ENCODE measurements at regions not wholly inside any gene's neighbourhood (a gene's known extent, or its start where the extent isn't known, plus 50 kb on each side); places are given as distances from the start of the nearest gene placed in this dataset.

GRCh38 chr9:25282946-25283345 is 395.3 kb downstream of the TUSC1 start:
- no peak for DNase-seq
- H3K27me3 ChIP-seq (ENCODE audit: control insufficient read depth, insufficient read depth, low read length): no peaks in the 10 kb centered on the region

GRCh38 chr9:25261445-25261844 is 416.8 kb downstream of the TUSC1 start:
- H3K27me3 ChIP-seq (ENCODE audit: control insufficient read depth, insufficient read depth, low read length): no peaks in the 10 kb centered on the region
- no peak overlapping the region for H3K4me3 ChIP-seq (ENCODE audit: insufficient read depth, low read depth, low read length)
- DNase-seq: no peak
- H3K36me3 ChIP-seq (replicated peaks; ENCODE audit: control insufficient read depth, insufficient read depth, low read length): no peaks in the 10 kb centered on the region

More at GRCh38 chr9:25282946-25283345, 395.3 kb downstream of the TUSC1 start:
- Histone ChIP-seq H3K36me3 (replicated peaks; ENCODE audit: control insufficient read depth, insufficient read depth, low read length) (no peaks in the 10 kb centered on the region), H3K4me3 (ENCODE audit: insufficient read depth, low read depth, low read length) (no peak overlapping the region)

GRCh38 chr9:25260046-25260445 is 418.2 kb downstream of the TUSC1 start:
- Histone ChIP-seq H3K27me3 (ENCODE audit: control insufficient read depth, insufficient read depth, low read length) (no peaks in the 10 kb centered on the region), H3K36me3 (replicated peaks; ENCODE audit: control insufficient read depth, insufficient read depth, low read length) (no peaks in the 10 kb centered on the region), H3K4me3 (ENCODE audit: insufficient read depth, low read depth, low read length) (no peak overlapping the region)
- no peak for DNase-seq

GRCh38 chr9:25255216-25255615 is 423.0 kb downstream of the TUSC1 start:
- no peak for DNase-seq
- H3K27me3 ChIP-seq (ENCODE audit: control insufficient read depth, insufficient read depth, low read length): no peaks in the 10 kb centered on the region
- H3K4me3 ChIP-seq (ENCODE audit: insufficient read depth, low read depth, low read length): no peak overlapping the region
- no peaks in the 10 kb centered on the region for H3K36me3 ChIP-seq (replicated peaks; ENCODE audit: control insufficient read depth, insufficient read depth, low read length)

GRCh38 chr9:25254051-25254450 is 424.2 kb downstream of the TUSC1 start:
- Histone ChIP-seq H3K4me3 (ENCODE audit: insufficient read depth, low read depth, low read length) (no peak overlapping the region), H3K27me3 (ENCODE audit: control insufficient read depth, insufficient read depth, low read length) (no peaks in the 10 kb centered on the region), H3K36me3 (replicated peaks; ENCODE audit: control insufficient read depth, insufficient read depth, low read length) (no peaks in the 10 kb centered on the region)
- no peak for DNase-seq

- no peak overlapping the region for H3K4me3 ChIP-seq (ENCODE audit: insufficient read depth, low read depth, low read length)
- H3K36me3 ChIP-seq (replicated peaks; ENCODE audit: control insufficient read depth, insufficient read depth, low read length): no peaks in the 10 kb centered on the region
- DNase-seq: no peak
- H3K27me3 ChIP-seq (ENCODE audit: control insufficient read depth, insufficient read depth, low read length): no peaks in the 10 kb centered on the region
Measured at GRCh38 chr9:25241421-25241820, 436.8 kb downstream of the TUSC1 start.

- H3K4me3 ChIP-seq (ENCODE audit: insufficient read depth, low read depth, low read length): no peak overlapping the region
- DNase-seq: no peak
- H3K27me3 ChIP-seq (ENCODE audit: control insufficient read depth, insufficient read depth, low read length): no peaks in the 10 kb centered on the region
- no peaks in the 10 kb centered on the region for H3K36me3 ChIP-seq (replicated peaks; ENCODE audit: control insufficient read depth, insufficient read depth, low read length)
Measured at GRCh38 chr9:25226901-25227686, 451.1 kb downstream of the TUSC1 start.

GRCh38 chr9:25225938-25226760 is 452.1 kb downstream of the TUSC1 start:
- Histone ChIP-seq H3K27me3 (ENCODE audit: control insufficient read depth, insufficient read depth, low read length) (no peaks in the 10 kb centered on the region), H3K36me3 (replicated peaks; ENCODE audit: control insufficient read depth, insufficient read depth, low read length) (no peaks in the 10 kb centered on the region), H3K4me3 (ENCODE audit: insufficient read depth, low read depth, low read length) (no peak overlapping the region)
- DNase-seq: no peak

GRCh38 chr9:25224996-25225395 is 453.2 kb downstream of the TUSC1 start:
- no peaks in the 10 kb centered on the region for H3K27me3 ChIP-seq (ENCODE audit: control insufficient read depth, insufficient read depth, low read length)
- no peak for DNase-seq
- H3K4me3 ChIP-seq (ENCODE audit: insufficient read depth, low read depth, low read length): no peak overlapping the region
- H3K36me3 ChIP-seq (replicated peaks; ENCODE audit: control insufficient read depth, insufficient read depth, low read length): no peaks in the 10 kb centered on the region

GRCh38 chr9:25224309-25224708 is 453.9 kb downstream of the TUSC1 start:
- Histone ChIP-seq H3K27me3 (ENCODE audit: control insufficient read depth, insufficient read depth, low read length) (no peaks in the 10 kb centered on the region), H3K4me3 (ENCODE audit: insufficient read depth, low read depth, low read length) (no peak overlapping the region), H3K36me3 (replicated peaks; ENCODE audit: control insufficient read depth, insufficient read depth, low read length) (no peaks in the 10 kb centered on the region)
- no peak for DNase-seq

GRCh38 chr9:25212361-25212760 is 465.9 kb downstream of the TUSC1 start:
- Histone ChIP-seq H3K27me3 (ENCODE audit: control insufficient read depth, insufficient read depth, low read length) (no peaks in the 10 kb centered on the region; the same call in 1 of the 2 replicates), H3K4me3 (ENCODE audit: insufficient read depth, low read depth, low read length) (no peak overlapping the region), H3K36me3 (replicated peaks; ENCODE audit: control insufficient read depth, insufficient read depth, low read length) (no peaks in the 10 kb centered on the region)
- no peak for DNase-seq

- Histone ChIP-seq H3K27me3 (ENCODE audit: control insufficient read depth, insufficient read depth, low read length) (no peaks in the 10 kb centered on the region; the same call in 1 of the 2 replicates), H3K4me3 (ENCODE audit: insufficient read depth, low read depth, low read length) (no peak overlapping the region), H3K36me3 (replicated peaks; ENCODE audit: control insufficient read depth, insufficient read depth, low read length) (no peaks in the 10 kb centered on the region)
- DNase-seq: no peak
Measured at GRCh38 chr9:25207402-25208195, 470.6 kb downstream of the TUSC1 start.

GRCh38 chr9:25206027-25206426 is 472.2 kb downstream of the TUSC1 start:
- no peak overlapping the region for H3K4me3 ChIP-seq (ENCODE audit: insufficient read depth, low read depth, low read length)
- no peak for DNase-seq
- no peaks in the 10 kb centered on the region for H3K36me3 ChIP-seq (replicated peaks; ENCODE audit: control insufficient read depth, insufficient read depth, low read length)
- no peaks in the 10 kb centered on the region; the same call in 1 of the 2 replicates for H3K27me3 ChIP-seq (ENCODE audit: control insufficient read depth, insufficient read depth, low read length)

- Histone ChIP-seq H3K27me3 (ENCODE audit: control insufficient read depth, insufficient read depth, low read length) (no peaks in the 10 kb centered on the region), H3K36me3 (replicated peaks; ENCODE audit: control insufficient read depth, insufficient read depth, low read length) (no peaks in the 10 kb centered on the region), H3K4me3 (ENCODE audit: insufficient read depth, low read depth, low read length) (no peak overlapping the region)
- DNase-seq: no peak
Measured at GRCh38 chr9:25205285-25205684, 473.0 kb downstream of the TUSC1 start.
